GM18907 (cell line): ENCODE measurements at regions not wholly inside any gene's neighbourhood (a gene's known extent, or its start where the extent isn't known, plus 50 kb on each side); places are given as distances from the start of the nearest gene placed in this dataset.

Source experiments
- ATAC-seq: cut with Tn5 transposase; IDR thresholded peaks from one replicate; pipeline ENCODE4 v1.9.1; 2021; ENCODE audit warnings: mild to moderate bottlenecking, moderate library complexity; ENCODE audit not compliant: unreplicated experiment

DNA sequence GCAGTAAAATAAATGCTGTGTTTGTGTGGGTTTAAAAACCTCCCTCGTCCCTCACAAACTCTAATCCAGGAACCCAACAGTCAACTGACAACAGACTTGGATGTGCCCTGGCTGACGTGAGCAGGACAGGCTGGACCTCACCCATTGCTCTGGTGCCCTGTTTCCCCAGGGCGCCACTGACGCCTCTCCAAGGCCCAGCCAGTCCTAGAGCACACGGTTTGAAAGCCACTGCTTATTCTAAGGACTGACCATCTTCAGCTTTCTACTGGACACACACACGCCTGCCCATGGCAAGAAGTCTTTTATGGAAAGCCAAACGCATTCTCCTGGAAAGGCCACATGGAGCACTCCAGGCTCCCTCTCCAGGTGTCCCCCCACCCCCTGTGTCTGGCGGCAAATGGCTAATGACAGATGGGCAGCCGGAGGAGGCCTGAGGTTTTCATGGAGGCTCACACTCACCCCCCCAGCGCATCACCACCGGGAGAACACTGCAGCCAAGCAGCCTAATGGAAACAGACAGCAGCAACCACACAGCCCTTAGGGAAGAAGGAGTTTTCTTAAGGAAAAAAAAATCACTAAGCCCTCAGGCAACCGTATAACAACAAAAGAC lies 319.2 kb downstream of the SOX9 start:
- ATAC-seq = no peak

DNA sequence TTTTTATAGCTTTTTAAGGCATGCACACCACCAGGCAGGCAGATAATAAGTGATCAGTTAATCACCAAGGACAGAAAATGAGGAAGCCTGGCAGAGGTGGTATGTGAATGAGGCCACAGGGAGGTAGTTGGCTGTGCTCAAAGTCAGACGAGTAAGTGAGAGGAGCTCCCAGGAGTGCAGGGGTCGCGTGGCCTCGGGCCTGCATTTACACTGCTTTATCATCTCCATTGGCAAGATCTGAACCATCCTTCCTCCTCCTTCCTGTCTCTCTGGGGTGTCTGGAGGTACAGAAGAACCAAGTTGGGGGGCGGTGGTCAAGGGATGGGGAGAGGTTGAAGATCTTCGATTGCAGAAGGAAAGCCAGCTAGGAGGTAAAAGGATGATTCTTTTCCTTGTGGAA lies 320.1 kb downstream of the SOX9 start:
- no peak for ATAC-seq

DNA sequence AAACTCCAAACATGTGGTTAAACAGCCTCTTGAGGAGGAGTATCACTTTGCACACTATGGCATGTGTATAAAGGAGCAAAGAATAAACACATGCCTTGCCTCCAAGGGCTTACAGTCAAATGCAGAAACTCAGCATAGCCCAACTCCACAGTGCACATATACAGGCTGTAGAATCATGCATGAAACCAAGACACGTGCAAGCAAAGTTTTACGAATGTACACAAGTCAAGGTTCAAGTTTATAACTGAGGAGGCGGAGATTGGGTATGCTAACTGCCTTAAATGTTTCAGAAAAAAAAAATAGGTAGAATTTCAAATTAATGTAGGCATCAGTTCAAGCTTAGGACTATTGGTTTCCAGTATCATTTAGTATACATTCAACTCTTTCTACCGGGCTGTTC lies 321.1 kb downstream of the SOX9 start:
- no peak for ATAC-seq

DNA sequence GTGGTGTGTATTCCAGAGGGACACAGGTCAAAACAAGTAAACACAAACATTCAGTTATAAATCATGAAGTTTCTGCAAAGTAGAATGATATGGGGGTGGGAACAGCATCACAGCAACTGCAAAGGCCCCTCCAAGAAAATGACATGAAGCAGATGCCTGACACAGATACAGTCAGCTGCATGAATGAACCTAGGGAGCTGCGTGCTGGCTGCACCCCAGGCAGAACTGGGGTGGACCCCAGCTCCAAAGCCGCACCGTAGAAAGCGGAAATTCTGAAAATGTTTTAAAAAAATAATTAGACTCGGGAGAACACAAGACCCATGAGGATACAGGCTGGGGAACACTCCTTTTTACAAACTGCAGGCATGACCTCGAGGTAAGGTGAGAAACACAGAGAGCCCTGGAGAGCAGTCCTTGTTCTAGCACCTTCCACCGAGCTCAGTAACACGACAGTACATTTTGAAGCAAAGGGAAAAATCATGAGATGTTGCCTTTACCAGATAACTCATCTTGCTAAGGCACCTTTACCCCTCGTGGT lies 323.8 kb downstream of the SOX9 start:
- ATAC-seq = no peak

DNA sequence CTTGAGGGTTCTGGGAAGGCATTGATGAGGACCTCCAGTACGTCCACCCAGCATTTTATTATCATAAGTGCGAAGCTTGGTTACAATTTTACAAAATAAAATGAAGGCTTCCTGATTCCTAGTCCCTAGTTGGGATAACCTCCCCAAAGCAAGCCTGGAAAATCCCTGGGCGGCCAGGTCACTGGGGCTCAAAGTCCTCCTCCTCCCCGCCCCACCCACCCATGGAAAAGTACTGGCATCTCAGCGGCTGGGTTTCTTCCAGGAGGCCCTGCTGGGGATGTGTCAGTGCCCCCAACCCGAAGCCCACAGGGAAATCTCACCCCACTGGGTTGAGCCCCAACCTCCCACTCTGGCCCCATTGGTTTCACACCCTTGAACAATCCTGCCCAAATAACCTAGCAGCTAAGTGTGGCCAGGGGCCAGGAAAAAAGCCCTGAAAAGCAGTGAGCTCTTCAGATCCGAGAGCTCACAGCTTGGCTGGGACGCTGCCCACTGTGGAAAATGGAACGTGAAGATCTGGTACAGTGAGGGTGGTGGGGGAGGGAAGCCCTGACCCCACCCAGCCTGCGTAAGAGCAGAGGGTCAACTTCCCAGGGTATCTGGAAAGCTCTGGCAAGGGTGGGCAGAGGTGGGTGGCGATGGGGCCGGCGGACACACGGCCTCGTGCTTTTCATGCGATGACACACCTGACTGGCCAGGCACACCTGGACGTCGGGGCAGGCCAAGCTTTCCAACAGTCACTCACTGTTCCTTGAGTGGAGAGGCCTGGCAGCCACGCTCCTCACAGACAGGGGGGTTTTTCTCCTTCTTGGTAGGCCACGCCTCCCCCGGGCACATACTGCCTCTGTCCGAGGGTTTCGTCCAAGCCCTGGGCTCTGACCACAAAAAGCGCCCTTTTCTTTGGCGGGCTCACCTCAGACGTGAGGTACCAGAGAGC lies 324.5 kb downstream of the SOX9 start:
- no peak for ATAC-seq

DNA sequence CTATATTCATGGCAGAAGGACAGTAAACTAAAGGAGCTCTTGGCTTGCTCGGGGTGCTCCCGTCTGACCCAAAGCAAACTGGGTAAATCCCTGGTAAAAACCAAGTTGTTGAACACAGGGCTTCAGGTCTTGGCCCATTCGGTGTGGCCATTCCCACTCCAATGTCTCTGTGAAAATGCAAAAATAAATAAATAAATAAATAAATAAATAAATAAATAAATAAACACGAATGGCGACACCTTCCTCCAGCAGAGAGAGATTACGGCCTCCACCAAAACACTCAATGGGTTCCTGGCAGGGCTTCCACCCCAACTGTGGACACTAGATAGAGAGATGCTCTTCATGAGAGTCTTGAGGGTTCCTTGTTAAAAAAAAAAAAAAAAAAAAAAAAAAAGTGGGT lies 325.3 kb downstream of the SOX9 start:
- no peak for ATAC-seq

DNA sequence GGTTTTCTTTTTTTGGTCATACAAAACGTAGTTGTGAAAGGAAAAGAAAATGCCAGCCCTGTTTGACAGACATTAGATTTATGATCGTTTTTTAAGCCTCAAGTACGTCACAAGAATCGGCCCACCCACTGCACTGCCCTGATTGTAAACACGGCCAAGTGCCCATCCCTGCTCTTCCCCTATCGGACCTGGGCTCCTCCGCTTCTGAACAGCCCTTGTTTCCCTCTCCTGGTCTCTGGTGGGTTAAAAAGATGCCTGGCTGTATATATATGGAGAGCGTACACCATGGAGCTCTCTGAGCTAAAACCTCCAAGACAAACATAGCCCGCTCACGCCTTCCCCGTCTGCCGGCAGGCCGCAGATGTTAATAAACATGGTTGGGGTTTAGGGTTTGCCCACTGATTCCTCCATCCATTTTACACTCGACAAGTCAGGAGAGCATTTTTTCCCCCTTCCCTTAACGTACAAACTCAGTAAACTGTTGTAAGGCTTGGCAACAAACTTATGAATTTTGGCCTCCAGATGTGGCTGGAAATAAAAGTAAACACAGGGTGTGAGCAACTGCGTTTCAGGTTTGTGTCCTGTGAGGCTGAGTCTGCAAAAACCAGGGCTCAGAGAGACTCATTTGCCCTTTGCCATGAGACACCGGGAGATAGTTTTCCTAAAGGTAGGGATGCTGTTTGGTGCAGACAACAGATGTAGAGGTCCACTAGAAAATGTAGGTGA lies 325.9 kb downstream of the SOX9 start:
- no peak for ATAC-seq

DNA sequence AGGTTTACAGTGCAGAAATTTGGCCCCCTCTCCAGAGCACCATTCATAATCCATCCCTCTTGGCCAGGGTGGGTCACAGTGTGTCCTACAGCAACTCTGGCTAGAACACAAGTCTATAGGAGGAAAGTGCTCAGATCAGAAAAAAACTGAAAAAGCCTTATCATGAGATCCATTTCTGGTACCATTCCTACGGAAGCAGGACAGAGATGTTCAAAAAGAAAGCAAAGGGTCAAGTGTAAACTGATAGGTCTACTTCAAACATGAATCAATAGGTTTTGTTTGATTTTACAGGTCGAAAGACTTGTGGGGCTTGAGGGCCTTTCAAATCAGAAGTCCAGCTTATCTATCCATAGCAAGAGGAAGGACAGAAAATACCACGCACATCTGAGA lies 326.4 kb downstream of the SOX9 start:
- no peak for ATAC-seq

DNA sequence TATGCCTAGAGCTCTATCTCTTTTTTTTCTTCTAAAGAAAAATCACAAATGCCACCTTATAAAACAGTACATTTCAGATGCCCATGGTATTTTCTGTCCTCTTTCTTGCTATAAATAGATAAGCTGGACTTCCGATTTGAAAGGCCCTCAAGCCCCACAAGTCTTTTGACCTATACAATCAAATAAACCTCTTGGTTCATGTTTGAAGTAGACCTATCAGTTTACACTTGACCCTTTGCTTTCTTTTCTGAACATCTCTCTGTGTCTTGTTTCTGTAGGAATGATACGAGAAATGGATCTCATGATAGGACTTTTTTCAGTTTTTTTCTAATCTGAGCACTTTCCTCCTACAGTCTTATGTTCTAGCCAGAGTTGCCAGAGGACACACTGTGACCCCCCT lies 327.2 kb downstream of the SOX9 start:
- ATAC-seq = no peak

DNA sequence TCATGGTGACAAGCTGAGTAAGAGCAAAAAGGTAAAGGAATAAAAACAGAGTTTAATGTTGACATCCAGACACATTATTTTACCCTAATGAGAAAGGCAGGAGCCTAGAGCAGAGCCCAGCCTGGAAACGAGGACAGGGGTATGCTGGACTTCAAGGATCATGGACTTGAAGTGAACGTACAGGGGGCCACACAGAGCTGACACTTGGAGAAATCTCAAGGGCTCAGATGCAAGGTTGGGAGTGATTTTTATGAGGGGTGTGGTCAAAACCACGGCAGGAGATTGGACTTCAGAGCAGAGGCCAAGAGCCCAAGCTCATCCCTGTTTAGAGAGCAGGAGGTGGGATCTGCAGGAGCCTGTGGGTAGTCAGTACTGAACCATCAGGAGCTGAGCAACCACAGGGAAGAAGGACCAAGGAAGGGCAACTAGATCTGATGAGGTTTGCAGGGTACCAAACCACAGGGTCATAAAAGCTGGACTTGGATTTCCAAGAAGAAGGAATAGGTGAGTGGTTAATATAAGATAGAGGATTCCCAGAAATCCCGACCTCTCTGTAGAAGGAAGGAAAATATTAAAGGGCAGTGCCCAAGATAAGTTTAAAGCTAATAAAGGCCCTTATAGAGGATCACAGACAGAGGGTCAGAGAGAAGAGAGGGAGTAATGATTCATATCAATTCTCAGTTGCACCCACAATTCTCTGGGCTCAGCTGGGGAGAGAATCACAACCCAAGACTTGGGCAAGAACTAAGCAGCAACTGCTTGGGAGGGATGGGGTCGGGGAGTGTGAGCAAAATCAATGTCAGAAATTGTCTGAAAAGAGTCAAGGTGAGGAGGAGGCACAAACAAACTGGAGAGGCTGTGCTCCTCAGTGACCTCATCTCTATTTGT lies 331.7 kb downstream of the SOX9 start:
- ATAC-seq = no peak

DNA sequence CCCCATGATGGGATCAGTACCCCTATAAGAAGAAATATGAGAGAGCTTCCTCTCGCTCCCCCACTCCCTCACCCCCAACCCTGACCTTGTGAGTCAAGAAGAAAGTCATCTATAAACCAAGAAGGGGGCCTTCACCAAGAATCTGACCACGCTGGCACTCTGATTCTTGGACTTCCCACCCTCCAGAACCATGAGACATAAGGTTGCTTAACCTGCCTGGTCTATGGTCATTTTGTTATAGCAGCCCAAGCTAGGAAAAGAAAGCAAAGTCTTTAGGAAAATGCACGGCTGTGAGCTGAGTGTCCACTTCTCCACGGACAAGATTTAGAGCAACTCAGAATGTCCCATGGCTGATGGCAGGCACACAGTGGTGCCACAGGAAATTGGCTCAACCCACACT lies 333.5 kb downstream of the SOX9 start:
- no peak for ATAC-seq

DNA sequence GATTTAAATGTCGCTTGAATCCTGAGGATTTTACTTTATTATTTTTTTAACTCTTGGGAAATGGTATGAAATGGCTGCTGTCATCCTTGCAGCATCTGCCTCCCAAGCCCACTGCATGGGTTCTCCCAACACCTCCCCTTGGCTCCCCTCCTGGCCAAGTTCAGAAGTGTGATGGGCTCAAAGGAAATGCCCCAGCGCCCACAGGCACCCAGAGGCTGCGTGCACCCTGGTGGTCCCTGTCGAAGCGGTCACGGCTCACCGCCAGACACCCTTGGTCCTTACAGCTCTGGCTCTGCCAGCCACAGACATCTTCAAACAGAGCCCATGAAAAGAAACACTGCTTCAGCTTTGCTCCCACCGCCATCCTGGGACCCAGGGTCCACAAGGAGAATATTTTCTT lies 334.7 kb downstream of the SOX9 start:
- no peak for ATAC-seq

DNA sequence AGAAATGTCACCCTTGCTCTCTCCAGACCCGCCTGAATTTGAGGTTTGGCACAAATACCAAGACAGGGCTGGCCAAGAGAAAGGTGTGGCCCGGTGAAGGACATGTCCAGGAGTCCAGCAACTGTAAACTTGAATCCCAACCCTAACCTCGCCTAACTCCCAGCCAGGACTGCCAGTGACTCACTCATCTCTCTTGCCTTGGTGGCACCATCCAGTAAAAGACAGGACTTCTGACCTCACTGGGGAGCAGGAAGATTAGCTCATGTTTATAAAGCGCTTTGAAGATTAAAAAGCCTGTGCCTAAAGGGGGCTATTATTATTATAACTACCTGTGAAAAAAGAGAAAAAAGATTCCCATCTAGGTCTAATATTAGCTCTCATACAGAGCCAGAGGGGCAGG lies 335.3 kb downstream of the SOX9 start:
- ATAC-seq = no peak

DNA sequence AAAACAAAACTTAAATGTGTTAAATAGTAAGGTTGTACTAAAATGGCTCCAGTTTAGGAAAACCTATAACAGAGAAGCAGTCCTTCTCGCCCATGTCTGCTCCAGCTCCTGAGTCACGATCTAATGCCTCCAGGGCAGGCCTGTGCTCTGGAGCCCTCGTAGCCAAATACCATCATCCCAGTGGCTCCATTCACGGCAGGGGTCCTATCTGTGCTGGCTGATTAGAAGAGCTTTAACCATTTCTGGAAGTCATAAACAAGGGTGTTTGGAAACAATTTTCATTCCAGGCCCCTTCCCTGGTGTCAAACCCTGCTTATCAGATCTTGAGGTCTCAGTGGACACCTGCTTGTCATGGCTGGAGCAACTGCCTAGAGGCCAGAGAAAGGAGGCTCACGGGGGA lies 336.9 kb downstream of the SOX9 start:
- no peak for ATAC-seq

DNA sequence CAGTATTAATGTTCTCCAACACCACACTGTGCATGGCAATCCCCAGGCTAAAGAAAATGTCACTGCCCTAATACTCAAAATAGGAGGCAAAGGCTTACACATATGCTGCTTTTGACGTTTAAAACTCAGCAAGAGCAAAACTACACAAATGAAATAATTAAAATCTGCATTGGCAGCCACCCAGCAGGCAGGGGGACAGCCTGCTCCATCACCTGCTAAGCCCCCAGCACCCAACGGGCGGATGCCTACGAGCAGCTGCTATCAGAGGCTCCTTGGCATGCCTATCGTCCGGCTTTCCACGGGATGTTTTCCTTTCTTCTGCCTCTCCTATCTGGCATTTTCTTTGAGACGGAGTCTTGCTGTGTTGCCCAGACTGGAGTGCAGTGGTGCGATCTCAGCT lies 337.5 kb downstream of the SOX9 start:
- ATAC-seq = no peak

DNA sequence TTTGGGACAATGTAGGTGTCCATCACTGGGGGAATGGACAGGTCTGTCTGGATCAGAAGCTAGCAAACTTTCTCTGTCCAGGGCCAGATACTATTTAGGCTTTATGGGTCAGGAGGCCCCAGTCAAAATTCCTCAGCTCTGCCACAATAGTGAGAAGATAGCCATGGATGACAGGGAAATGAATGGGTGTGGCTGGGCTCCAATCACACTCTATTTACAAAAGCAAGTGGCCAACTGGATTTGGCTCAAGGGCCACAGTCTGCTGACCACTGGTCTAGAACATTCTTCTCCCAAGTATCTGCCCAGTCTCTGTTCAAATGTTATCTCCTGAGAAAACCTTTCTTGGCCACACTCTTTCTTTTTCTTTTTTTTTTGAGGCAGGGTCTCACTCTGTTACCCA lies 339.9 kb downstream of the SOX9 start:
- ATAC-seq = no peak

DNA sequence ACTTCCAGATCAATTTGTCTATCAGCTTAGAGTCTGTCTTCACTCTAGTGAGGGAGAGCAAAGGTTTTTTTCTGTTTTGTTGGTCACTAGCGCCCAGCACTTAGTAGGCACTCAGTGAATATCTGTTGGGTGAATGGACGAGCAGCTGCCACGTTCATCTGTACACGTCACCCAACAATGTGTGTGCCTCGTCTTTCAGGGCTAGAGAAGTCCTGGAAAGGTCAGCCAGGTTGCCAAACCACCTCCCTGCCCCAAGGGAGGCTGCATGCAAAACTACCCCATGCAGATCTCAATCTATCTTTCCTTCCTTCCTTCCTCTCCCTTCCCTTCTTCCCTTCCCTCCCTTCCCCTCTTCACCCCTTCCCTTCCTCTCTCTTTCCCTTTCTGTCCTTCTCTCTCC lies 340.9 kb downstream of the SOX9 start:
- ATAC-seq = no peak

DNA sequence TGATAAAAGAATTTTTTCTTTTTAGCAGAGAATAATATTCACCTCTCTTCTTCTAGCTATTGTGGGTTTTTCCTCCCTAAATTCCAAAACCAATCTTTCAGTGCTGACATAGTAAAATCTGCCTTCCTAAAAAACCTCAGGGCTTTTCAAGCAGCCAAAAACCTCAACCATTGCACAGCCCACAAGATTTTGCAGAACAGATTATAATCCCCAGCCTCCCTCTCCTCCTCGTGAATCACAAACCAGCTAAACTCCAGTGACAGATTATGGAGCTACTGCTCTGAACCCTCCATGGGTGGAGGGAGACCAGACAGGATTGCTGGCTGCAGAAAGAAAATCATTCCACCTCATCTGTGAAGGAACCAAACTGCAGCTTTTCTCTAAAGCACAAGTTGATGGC lies 341.6 kb downstream of the SOX9 start:
- ATAC-seq = no peak

DNA sequence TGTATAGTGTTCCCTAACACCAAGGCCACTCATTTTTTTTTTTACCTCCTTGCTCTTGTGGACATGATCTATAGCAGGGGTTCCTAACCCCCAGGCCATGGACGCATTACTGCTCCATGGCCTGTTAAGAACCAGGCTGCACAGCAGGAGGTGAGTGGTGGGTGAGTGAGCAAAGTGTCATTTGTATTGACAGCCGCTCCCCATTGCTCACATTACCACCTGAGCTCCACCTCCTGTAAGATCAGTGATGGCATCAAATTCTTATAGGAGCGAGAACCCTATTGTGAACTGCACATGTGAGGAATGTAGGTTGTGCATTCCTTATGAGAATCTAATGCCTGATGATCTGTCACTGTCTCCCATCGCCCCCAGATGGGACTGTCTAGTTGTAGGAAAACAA lies 342.0 kb downstream of the SOX9 start:
- no peak for ATAC-seq

DNA sequence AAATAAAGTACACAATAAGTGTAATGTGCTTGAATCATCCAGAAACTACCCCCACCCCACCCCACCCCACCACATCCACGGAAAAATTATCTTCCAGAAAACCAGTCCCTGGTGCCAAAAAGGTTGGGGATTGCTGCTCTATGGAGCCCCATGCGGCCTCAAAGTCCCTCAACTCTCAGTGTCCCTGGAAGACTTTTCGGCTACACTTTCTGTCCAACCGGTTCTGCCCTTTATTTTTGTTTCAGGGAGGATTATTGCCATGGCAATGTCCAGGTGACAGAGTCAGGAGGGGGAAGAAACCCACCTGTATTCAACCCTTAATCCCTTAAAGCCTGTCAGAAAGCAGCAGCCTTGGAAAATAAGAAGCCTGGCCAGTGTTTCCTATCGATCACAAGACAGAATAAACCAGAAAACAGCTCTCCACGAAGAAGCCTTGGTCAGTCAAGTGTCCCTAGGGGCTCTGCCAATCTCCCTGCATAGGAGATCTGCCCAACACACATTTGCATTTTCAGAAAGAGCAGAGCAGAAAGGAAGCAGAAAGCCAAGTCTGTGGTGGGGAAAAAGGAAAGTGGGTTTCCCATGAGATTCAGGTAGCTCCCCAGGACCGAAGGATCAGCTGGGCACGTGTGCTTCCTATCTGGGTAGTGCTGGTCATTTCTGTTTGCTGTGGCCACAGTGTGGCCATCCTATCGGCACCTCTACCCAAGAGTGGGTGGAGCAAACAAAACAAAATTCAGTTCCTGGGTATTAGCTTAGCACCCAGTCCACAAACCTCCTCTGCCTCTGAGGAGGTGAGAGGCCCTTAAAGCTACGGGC lies 342.7 kb downstream of the SOX9 start:
- peak; percentile 55 for ATAC-seq
